G401 (cell line): ENCODE measurements at regions not wholly inside any gene's neighbourhood (a gene's known extent, or its start where the extent isn't known, plus 50 kb on each side); places are given as distances from the start of the nearest gene placed in this dataset.
"Not testable (repeated sequence)": the region's sequence is repeated elsewhere in the genome, so short reads cannot be mapped to it uniquely, and the experiment has no call there.

Experiments
- DNase-seq: peaks from one replicate; pipeline ENCODE4 v3.0.0-alpha.2; 2015; ENCODE audit warnings: low spot score
- in situ Hi-C: cut with HindIII; loops from 2 replicates; pipeline ENCODE4 v1.10.0; 2016; ENCODE audit warnings: low sequenced_read_pairs, mixed read lengths

DNA sequence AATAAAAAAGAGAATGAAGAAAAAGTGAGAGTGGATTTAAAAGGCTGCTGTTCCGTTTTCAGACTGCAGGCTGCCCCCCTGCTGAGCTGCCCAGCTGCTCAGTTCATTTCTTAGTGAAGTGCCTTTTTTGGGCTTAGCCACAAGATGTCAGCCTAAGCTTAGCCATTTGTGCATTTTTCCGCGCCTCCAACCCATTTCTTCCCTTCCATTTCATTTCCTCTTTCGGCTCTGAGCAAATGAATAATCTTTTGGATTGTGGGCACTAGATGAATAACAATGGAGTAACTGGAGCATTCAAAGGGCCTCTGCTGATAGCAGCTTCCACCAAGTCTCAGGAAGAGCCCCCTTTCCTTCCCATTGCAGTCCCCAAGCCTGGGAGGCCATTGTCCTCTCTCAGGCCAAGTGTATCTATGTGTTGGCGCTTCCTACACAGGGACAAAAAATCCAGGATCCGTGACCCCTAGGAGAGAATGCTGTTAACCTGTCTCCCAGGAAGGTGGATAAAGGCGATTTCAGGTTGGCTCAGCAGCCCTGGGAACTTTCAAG is 83.5 kb upstream of the SPTLC3 start:
- DNase-seq, result peak; percentile 89
- in situ Hi-C loops, result no loop called here

DNA sequence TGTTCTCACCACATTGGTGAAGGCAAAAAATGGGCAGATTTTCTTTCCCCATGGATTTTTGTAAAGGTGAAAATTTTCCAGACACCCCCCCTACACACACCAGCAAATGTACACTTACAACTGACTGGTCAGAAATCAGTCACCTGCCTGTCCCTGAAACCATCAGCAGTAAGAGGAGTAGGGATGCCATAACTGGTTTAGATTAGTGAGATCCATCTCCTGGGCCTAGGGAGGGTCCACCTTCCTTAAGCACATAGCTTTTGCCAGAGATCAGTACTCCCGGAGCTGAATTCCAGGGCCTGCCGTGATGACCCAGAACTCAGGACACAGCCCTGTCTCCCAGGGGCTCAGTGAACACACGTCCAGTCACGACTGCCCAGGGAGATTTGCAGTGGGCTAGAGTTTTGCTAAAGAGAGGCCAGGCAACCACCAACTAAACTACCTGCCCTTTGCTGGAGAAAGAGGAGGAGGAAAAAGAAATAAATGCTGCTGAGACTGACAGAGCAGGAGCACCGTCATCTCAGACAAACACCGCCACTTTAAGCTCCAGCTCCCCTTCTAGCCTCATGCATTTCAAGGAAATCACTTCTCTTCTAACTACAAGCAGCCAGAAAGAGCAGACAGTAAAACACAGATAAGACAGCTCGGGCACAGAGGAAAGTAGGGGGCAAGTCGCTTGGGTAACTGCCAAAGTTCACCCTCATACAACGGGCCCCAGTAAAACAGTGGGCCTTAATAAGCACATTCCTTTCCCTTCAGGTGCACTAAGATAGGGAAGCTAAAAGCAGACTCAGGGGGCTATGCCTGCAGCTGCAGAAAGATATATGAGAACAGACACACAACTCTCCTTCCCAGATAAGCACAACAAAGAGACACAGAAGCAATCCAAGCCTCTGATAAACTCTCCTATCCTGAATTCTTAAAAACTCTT is 82.6 kb upstream of the SPTLC3 start:
- DNase-seq, result no peak
- in situ Hi-C loops, result no loop called here

DNA sequence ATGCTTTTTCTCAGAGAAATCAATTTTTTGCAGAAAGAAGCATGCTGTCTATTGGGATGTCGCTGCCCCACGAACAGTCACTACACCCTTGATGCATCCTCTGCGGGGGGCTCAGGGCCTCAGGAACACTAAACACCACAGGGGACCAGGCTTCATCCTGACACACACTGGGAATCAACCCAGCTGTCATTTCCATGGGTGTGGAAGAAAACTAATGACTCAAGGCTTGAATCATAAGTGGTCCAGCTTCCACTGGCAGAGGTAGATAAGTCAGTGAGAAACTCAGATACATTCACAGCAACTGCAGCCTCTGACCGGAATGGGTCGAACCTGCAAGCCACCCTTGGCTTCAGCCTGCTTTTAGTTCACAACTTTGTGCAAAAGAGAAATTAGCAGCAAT is 81.3 kb upstream of the SPTLC3 start:
- in situ Hi-C loops, result no loop called here
- no peak for DNase-seq

DNA sequence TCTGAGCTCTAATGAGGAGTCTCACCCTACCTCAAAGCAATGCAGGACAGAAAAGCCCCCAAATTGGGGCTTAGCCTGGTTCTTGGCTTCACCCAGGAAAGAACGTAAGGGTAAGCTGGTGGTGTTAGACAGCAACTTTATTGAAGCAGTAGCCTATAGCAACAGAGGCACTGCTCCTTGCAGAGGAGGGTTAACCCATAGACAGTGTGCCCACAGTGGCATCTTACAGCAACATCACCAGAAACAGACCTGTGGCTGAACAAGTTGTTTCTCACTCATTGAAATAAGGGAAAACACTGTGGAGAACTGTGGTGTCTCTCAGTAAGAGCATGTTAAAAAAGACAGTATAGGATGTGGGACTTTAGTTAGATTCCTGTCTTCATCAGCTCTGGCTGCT is 80.4 kb upstream of the SPTLC3 start:
- in situ Hi-C loops, result no loop called here
- no peak for DNase-seq

DNA sequence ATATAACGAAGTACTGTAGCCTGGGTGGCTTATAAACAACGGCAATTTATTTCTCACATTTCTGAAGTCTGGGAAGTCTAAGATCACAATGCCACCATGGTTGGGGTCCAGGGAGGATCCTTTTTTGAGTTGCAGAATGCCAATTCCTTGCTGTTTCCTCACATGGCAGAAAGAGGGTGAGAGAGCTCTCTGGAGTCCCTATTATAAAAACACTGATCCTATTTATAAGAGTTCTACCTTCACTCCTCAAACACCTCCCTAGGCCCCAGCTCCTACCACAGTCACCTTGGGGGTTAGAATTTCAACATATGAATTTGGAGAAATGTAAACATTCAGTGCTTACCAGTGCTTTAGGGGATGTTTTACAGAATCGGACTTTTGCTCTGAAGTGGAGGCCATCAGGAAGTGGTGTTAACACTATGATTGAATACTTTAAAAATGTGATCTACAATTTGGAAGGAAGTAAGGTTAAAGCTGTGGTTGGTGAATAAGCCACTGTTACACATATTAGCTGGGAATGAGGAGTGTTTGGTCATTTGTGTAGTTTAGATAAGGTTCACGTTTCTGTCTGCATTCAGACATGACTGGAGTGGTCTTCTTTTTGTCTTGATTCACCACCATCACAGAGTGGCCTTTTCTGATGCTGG is 79.9 kb upstream of the SPTLC3 start:
- no peak for DNase-seq
- in situ Hi-C loops, result no loop called here

DNA sequence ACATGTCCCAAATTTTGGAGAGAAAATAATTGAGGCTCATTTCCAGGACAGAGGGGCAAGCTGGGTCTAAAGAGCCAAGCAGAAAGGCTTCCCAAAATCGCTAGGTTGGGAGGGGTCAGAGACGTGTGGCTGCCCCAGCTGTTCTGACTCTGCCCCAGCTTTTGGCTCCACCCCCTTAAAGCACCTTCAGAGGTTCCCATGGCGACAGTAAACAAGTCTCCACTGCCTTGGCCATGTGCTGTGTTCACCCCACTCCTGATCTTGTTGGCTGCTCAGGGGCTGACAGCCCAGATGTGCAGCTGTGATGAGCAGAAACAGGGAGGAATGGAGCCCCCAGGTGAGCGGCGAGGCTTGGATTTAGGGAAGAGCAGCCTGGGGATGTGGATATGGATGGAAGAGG is 72.8 kb upstream of the SPTLC3 start:
- DNase-seq, result no peak

DNA sequence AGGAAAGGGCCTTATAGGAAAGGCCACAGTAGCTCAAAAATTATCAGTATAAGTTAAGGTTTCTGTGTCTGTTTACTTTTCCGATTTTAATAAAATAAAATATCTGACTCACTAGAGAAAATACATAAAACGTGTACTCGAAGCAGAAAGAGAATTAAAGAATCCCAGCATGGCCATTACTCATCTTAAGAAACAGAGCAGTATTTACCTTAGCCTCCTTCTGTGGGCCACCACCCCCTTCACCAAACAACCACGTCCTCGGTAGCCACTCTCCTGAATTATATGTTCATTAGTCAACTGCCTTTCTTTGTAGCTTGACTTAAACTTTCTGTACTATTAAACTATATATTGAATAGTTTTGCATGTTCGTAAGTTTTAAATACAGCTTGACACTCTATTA is 72.2 kb upstream of the SPTLC3 start:
- in situ Hi-C loops, result no loop called here
- no peak for DNase-seq

More for the DNA sequence above, 72.8 kb upstream of the SPTLC3 start:
- in situ Hi-C loops, result no loop called here

DNA sequence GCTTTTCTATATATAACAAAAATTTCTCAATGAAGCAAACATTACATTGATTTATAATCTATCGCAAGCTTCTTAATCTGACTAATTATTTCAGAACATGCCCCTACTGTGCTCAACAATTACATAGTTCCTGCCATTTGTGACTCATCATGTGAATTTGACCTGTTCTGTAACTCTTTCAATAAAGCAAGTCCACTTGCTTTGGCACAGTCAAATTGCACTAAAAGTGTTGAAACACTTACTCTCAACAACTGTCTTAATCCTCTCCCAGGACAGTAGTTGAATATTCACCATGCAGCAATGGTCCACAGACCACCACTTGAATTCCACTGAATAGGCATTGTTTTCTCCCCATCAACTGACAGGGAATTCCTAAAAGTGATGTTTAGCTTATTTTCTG is 67.7 kb upstream of the SPTLC3 start:
- in situ Hi-C loops, result no loop called here
- DNase-seq, result no peak

DNA sequence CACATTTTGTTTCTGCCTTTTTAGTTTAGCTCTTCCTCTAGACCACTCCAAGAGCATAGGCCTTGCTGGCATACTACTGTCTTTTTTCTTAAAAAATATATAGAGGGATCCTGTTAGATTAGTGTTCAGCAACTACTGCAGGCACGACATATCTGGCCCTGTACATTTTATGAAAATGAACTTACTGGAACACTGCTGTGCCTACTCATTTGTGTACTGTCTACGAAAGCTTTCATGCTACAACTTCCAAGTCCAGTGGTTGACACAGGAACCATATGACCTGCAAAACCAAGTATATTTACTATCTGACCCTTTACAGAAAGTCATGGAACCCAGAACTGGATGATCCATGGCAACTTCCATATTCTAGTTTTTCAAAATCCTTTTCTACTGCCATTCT is 66.6 kb upstream of the SPTLC3 start:
- in situ Hi-C loops, result no loop called here
- DNase-seq, result no peak

DNA sequence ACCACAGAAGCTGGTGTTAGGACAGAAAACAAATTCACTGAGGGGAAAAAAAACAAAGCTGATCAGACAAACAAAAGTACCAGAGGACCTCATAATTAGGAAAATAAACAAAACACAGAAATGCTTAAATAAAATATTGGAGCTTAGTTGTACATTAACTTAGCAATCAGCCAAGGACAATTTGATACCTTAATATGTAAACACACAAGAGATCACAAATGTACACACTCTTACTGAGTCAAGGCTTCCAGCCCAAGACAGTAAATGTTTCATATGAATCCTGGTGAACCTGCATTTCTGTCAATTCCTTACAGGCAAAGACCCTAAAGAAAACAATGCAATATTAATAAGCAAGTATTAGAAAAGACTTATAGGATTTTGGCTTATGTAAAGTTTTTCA is 62.0 kb upstream of the SPTLC3 start:
- in situ Hi-C loops, result no loop called here
- DNase-seq, result no peak

DNA sequence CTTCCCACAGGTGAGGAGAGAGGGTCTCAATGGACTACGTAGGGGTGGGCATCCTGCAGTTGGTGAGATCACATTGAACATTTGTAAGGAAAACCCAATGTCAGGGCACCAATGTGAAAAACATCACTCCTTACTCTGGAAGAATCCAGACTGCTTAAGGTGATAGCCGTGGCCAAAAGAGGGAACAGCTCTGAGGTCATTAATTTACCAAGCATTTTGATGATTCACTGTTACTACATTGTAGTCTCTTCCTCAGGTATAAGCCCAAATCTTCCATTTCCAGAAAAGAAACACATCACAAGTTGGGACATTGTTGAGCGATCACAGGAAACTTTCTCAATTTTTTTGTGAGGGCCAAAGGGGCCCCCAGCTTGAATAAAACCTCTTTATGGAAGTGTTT is 61.1 kb upstream of the SPTLC3 start:
- in situ Hi-C loops, result no loop called here

DNA sequence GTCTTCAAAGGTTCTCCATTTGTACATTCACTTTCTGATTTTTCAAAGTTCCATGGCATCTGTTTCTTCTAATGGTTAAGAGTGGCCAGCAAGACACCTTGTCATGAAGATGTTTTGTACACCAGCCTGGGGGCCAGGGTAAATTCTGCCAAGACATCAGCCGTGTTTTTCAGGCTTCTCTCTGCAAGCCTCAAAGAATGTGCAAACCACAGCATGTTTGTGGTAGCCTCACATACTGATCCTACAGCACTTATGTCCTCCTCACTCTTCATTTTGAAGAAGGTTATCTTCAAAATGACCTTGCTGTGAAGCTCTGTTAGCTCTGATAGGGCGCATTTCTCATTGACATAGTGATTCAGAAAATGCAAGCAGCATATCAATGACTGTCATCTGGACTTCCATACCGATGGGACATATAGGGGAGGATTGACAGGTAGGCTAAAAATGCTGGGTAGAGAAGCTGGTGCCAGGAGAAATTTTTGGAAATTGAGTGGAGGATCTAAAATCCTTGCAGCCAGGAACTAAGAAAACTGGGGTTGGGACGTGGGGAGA is 59.3 kb upstream of the SPTLC3 start:
- in situ Hi-C loops, result no loop called here
- DNase-seq, result no peak

More for the DNA sequence above, 61.1 kb upstream of the SPTLC3 start:
- DNase-seq, result no peak

DNA sequence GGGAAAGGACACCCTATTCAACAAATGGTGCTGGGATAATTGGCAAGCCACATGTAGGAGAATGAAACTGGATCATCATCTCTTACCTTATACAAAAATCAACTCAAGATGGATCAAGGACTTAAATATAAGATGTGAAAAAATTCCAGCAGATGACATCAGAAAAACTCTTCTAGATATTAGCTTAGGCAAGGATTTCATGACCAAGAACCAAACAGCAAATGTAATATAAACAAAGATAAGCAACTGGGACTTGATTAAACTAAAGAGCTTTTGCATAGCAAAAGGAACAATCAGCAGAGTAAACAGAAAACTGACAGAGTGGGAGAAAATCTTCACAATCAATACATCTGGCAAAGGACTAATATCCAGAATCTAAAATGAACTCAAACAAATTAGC is 54.5 kb upstream of the SPTLC3 start:
- in situ Hi-C loops, DNase-seq: not testable (repeated sequence)

DNA sequence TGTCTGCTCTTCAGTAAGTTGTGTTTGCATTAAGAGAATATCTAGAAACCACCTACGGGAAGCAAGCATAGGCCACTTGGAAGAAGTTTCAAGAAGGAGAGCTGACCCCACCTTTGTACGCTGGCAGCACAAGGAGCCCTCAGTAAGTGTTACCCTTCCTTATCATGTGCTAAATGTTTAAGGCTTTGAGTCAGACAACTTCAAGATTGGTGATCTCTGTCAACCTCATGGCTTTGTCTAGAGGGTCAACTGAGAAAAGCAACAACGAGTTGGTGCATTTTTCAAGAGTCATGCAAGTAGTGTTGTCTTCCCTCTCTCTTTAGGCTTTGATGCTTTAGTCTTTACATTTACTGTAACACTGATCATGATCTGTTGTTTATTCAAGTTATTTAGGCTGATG is 53.2 kb upstream of the SPTLC3 start:
- DNase-seq, result no peak
- in situ Hi-C loops, result no loop called here

DNA sequence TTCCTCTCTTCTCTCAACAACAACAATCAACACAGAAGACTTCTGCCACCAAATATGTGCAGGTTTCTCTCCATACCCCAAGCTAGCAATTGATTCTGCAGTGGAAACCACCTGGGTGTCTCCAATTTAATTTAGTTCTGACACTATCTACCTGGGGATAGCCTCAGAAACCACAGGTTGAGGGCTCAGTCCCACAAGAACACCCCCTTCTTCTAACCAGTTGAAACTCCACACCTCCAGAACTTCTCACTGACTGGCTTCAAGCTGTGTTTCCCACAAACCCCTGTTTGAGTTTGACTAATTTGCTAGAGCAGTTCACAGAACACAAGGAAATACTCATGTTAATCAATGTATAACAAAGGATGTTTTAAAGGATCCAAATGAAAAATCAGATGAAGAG is 52.5 kb upstream of the SPTLC3 start:
- DNase-seq, result no peak
- in situ Hi-C loops, result no loop called here

DNA sequence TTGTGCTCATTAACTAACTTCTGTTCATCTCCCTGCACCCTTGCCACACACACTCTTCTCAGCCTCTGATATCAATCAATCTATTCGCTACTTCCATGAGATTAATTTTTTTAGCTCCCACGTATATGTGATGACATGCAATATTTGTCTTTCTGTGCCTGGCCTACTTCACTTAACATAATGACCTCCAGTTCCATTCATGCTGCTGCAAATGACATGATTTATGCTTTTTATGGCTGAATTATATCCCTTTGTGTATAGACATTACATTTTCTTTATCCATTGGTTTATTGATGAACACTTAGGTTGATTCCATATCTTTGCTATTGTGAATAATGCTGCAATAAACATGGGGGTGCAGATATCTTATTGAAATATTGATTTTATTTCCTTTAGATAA is 50.8 kb upstream of the SPTLC3 start:
- in situ Hi-C loops, result no loop called here
- no peak for DNase-seq
